ENCODE measurements at regions not wholly inside any gene's neighbourhood (a gene's known extent, or its start where the extent isn't known, plus 50 kb on each side); places are given as distances from the start of the nearest gene placed in this dataset.

DNA sequence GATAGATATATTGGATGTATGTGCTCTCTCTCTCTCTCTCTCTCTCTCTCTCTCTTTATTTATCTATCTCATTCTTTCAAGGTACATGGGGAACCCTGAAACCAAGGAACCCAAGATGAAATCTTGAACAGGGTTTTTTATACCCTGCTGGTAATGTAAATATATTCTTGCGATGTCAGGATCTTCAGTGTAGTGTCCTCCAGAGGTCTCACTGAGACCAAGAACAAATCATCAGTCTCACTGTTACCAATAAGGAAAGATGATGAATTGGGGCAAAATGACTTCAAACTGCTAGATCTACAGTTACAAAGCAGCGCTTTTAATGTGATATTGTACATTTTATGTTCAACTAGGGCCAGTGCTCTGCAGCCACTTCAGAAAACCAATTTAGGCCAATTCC is 423.5 kb downstream of the ANKRD7 start:
- no peaks in the 10 kb centered on the region for H3K4me1 ChIP-seq
- TF ChIP-seq POLR2AphosphoS5 (IDR thresholded peaks at IDR 0.05) (no peak), POLR2A (IDR thresholded peaks at IDR 0.05) (no peak), EP300 (IDR thresholded peaks at IDR 0.05) (no peak)
- TF ChIP-seq, protein P1, sequence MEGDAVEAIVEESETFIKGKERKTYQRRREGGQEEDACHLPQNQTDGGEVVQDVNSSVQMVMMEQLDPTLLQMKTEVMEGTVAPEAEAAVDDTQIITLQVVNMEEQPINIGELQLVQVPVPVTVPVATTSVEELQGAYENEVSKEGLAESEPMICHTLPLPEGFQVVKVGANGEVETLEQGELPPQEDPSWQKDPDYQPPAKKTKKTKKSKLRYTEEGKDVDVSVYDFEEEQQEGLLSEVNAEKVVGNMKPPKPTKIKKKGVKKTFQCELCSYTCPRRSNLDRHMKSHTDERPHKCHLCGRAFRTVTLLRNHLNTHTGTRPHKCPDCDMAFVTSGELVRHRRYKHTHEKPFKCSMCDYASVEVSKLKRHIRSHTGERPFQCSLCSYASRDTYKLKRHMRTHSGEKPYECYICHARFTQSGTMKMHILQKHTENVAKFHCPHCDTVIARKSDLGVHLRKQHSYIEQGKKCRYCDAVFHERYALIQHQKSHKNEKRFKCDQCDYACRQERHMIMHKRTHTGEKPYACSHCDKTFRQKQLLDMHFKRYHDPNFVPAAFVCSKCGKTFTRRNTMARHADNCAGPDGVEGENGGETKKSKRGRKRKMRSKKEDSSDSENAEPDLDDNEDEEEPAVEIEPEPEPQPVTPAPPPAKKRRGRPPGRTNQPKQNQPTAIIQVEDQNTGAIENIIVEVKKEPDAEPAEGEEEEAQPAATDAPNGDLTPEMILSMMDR (IDR thresholded peaks at IDR 0.05), result no peak
- no peak overlapping the region for H3K4me3 ChIP-seq
- DNase-seq (ENCODE audit: low spot score in 2 of 2), result no peak
- H3K27me3 ChIP-seq, result no peaks in the 10 kb centered on the region
- no peak overlapping the region for H3K27ac ChIP-seq
- H3K9me3 ChIP-seq, result no peaks in the 10 kb centered on the region
- no peaks in the 10 kb centered on the region for H3K36me3 ChIP-seq
- WGBS, result 94% methylated on average over 2 of the region's 2 CpGs

DNA sequence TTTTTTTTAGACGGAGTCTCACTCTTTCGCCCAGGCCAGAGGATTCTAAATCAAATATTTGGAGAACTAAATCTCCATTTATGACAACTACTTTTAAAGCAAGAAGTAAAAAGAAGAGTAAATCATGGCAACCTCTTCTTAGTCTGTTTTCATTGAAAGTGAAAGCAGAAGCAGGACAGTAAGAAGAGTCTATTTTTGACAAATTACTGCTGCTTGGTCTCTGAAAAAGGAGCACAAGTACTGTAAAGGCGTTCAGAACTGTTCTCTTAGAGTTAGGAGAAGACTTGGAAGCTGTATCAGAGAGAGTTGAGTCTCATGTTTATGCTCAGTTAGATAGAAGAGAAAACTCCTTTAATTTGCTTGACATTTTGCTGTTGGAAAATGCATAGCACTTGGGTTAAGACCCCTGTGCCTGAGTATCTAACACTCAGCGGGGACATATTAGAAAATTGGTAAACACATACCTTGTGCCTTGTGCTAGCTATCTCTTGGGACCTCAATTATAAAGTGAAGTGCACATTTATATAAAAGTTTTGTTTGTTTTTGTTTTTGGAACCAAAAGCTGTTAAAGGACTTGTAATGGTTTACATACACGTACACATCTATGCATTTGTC is 433.0 kb downstream of the ANKRD7 start:
- H3K36me3 ChIP-seq, result no peaks in the 10 kb centered on the region
- no peaks in the 10 kb centered on the region for H3K27me3 ChIP-seq
- TF ChIP-seq POLR2AphosphoS5 (IDR thresholded peaks at IDR 0.05), result no peak
- TF ChIP-seq, protein P1 (IDR thresholded peaks at IDR 0.05), result no peak
- no peak for TF ChIP-seq POLR2A (IDR thresholded peaks at IDR 0.05)
- TF ChIP-seq EP300 (IDR thresholded peaks at IDR 0.05), result no peak
- H3K9me3 ChIP-seq, result no peaks in the 10 kb centered on the region
- H3K27ac ChIP-seq, result no peak overlapping the region
- no peaks in the 10 kb centered on the region for H3K4me1 ChIP-seq
- DNase-seq (ENCODE audit: low spot score in 2 of 2), result no peak
- no peak overlapping the region for H3K4me3 ChIP-seq
- 84% methylated on average over 5 of the region's 5 CpGs for WGBS

DNA sequence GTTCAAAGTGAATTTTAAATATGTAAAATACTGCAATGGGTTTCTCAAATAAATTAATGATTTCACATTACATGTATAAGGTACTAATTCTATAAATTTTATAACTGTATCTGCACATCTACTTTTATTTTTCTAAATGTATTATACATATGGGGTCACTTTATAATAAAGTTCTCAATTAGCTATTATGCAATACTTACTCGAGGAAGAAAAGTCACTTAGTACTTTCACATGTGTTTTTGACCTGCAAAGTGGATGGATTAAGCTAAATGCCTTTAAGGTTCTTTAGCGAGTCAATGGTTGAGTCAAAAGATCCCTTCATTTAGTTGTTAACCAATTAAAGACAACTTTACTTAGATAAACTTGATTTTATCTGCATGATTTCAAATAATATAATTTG is 437.8 kb downstream of the ANKRD7 start:
- H3K9me3 ChIP-seq, result no peaks in the 10 kb centered on the region
- 72% methylated on average over 2 of the region's 2 CpGs for WGBS
- H3K4me3 ChIP-seq, result no peak overlapping the region
- no peaks in the 10 kb centered on the region for H3K4me1 ChIP-seq
- TF ChIP-seq POLR2A (IDR thresholded peaks at IDR 0.05), result no peak
- no peak for TF ChIP-seq EP300 (IDR thresholded peaks at IDR 0.05)
- no peak for TF ChIP-seq POLR2AphosphoS5 (IDR thresholded peaks at IDR 0.05)
- TF ChIP-seq, protein P1 (IDR thresholded peaks at IDR 0.05), result no peak
- no peak for DNase-seq (ENCODE audit: low spot score in 2 of 2)
- H3K36me3 ChIP-seq, result no peaks in the 10 kb centered on the region
- no peak overlapping the region for H3K27ac ChIP-seq
- H3K27me3 ChIP-seq, result no peaks in the 10 kb centered on the region

DNA sequence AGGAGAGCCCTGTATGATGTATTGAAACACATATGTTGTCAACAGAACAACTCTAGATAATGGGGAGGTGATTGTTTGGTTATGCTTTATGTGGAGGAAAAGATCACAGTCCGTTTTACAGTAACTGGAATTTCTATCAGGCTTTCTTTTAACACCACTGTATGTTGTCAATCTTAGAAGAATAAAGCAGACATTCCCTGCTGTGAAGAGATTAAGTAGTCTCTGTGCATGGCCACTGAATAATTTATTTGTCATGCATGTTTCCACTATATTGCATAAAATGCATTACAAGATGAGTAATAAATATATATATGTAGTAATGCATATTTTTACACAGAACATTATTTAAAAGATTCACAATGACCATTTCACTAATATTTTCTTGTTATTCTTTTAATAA is 440.0 kb downstream of the ANKRD7 start:
- Histone ChIP-seq H3K27me3 (no peaks in the 10 kb centered on the region), H3K36me3 (no peaks in the 10 kb centered on the region), H3K4me3 (no peak overlapping the region), H3K27ac (no peak overlapping the region), H3K9me3 (no peaks in the 10 kb centered on the region), H3K4me1 (no peaks in the 10 kb centered on the region)
- TF ChIP-seq, protein P1 (IDR thresholded peaks at IDR 0.05), result no peak
- no peak for TF ChIP-seq POLR2AphosphoS5 (IDR thresholded peaks at IDR 0.05)
- no peak for TF ChIP-seq POLR2A (IDR thresholded peaks at IDR 0.05)
- TF ChIP-seq EP300 (IDR thresholded peaks at IDR 0.05), result no peak
- DNase-seq (ENCODE audit: low spot score in 2 of 2), result no peak
- WGBS, result 63% methylated on average over 1 of the region's 1 CpG

DNA sequence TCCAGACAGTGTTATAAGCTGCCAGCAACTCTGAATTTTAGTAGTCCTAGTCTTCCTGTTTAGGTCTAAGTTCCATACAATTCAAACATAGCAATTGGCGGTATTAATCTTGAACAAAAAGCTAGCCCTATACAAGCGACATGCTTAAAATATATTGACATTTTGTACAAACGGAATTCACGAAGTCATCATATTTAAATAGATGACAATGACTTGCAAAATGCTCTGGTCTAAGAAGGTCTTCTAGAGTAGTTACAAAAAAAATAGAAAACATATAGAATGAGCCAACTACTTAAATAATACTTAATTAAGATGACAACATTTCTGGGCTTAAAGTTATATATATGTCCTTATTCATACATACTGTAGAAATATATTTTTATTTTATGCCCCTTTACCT is 446.6 kb downstream of the ANKRD7 start:
- WGBS, result 83% methylated on average over 4 of the region's 4 CpGs
- TF ChIP-seq POLR2AphosphoS5 (IDR thresholded peaks at IDR 0.05), result no peak
- TF ChIP-seq, protein P1 (IDR thresholded peaks at IDR 0.05), result no peak
- TF ChIP-seq EP300 (IDR thresholded peaks at IDR 0.05), result no peak
- TF ChIP-seq POLR2A (IDR thresholded peaks at IDR 0.05), result no peak
- no peak overlapping the region for H3K27ac ChIP-seq
- no peak for DNase-seq (ENCODE audit: low spot score in 2 of 2)
- H3K4me3 ChIP-seq, result no peak overlapping the region
- no peaks in the 10 kb centered on the region for H3K36me3 ChIP-seq
- H3K4me1 ChIP-seq, result no peaks in the 10 kb centered on the region
- no peaks in the 10 kb centered on the region for H3K9me3 ChIP-seq
- H3K27me3 ChIP-seq, result no peaks in the 10 kb centered on the region
